ENCODE measurements at regions not wholly inside any gene's neighbourhood (a gene's known extent, or its start where the extent isn't known, plus 50 kb on each side); places are given as distances from the start of the nearest gene placed in this dataset.

GRCh38 chr10:113480081-113480360 lies 72.8 kb upstream of the HABP2 start:
- TF ChIP-seq EZH2 (IDR thresholded peaks at IDR 0.05; ENCODE audit: borderline replicate concordance, low read depth, low read length, poor library complexity, severe bottlenecking) (no peak), CTCF (conservative IDR thresholded peaks at IDR 0.05; ENCODE audit: low read depth, low read length) (no peak)
- Histone ChIP-seq H3K9me3 (ENCODE audit: low read depth, low read length, poor library complexity, severe bottlenecking) (peaks cover 15% of the 10 kb centered on the region), H3K4me3 (ENCODE audit: low read depth, low read length, poor library complexity, severe bottlenecking) (no peak overlapping the region), H3K36me3 (ENCODE audit: insufficient read depth, low read length, poor library complexity, severe bottlenecking) (no peaks in the 10 kb centered on the region), H3K27ac (ENCODE audit: low read depth, low read length, poor library complexity, severe bottlenecking) (no peak overlapping the region), H3K4me1 (ENCODE audit: insufficient read depth, low read length, poor library complexity, severe bottlenecking) (no peaks in the 10 kb centered on the region), H3K27me3 (replicated peaks; ENCODE audit: insufficient read depth, low read depth, low read length, poor library complexity) (peaks cover 4% of the 10 kb centered on the region)
- intact Hi-C loops (cut with micrococcal nuclease; ENCODE audit: unreplicated experiment): no loop called here
- ChIA-PET POLR2A (ENCODE audit: low non-redundant PET) (no interaction called here), CTCF (no interaction called here)
- BruUV-seq (replicated peaks): no TSS peak
- DNase-seq (ENCODE audit: low spot score): no peak

DNA sequence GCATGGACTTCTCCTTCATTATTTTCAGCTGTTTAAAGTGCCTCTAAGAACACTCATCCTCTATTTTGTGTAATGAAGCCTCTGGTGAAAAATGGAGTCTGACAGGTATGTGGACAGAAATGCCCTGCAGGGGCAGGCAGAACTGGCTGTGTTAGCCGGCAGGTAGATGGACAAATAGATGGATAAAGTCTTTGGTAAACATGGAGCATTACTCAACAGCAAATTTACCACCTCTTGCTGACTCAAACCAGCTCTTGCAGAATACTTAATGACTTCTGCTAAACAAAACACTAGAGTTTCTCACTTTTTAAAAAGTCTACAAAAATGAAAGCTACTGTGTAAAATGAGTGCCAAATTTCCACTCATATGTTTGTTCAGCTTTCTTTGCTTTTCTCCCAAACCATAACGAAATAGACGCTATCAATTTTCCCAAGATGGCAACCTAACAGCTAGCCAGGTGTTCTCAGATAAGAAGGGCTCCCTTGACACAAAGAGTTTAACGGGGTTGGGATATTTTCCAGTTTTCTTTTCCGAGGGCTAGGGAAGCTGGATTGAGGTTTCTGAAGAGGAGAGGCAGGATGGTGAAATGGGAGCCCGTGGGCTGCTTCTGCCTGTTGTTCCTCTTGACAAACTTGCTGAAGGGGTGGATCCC lies 71.9 kb upstream of the HABP2 start:
- ChIA-PET CTCF (no interaction called here), POLR2A (ENCODE audit: low non-redundant PET) (no interaction called here)
- no TSS peak for BruUV-seq (replicated peaks)

DNA sequence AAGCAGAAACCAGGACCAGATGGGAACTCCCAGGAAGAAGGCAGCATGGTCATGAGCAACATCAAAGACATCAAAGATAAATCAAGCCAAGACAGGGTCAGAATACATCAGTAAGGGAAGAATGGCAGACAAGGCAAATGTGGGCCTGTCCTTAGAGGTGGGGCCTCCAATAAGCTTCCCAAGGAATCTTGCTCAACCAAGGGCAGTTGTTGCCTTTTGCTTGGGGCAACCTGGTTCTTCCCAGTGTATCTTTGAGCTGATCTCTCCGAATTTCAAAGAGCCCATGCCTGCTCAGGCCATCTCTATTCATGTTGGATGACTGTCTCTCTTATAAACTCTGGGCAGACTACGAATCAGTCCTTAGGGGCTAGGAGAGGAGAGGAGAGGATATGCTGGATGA lies 68.4 kb upstream of the HABP2 start:
- Histone ChIP-seq H3K9me3 (ENCODE audit: low read depth, low read length, poor library complexity, severe bottlenecking) (peaks cover 14% of the 10 kb centered on the region), H3K27ac (ENCODE audit: low read depth, low read length, poor library complexity, severe bottlenecking) (no peak overlapping the region), H3K36me3 (ENCODE audit: insufficient read depth, low read length, poor library complexity, severe bottlenecking) (no peaks in the 10 kb centered on the region), H3K4me3 (ENCODE audit: low read depth, low read length, poor library complexity, severe bottlenecking) (no peak overlapping the region), H3K4me1 (ENCODE audit: insufficient read depth, low read length, poor library complexity, severe bottlenecking) (no peaks in the 10 kb centered on the region), H3K27me3 (replicated peaks; ENCODE audit: insufficient read depth, low read depth, low read length, poor library complexity) (peaks cover 4% of the 10 kb centered on the region)
- ChIA-PET CTCF (no interaction called here), POLR2A (ENCODE audit: low non-redundant PET) (no interaction called here)
- intact Hi-C loops (cut with micrococcal nuclease; ENCODE audit: unreplicated experiment): no loop called here
- TF ChIP-seq EZH2 (IDR thresholded peaks at IDR 0.05; ENCODE audit: borderline replicate concordance, low read depth, low read length, poor library complexity, severe bottlenecking) (no peak), CTCF (conservative IDR thresholded peaks at IDR 0.05; ENCODE audit: low read depth, low read length) (no peak)
- no TSS peak for BruUV-seq (replicated peaks)
- no peak for DNase-seq (ENCODE audit: low spot score)

More for the DNA sequence above, 71.9 kb upstream of the HABP2 start:
- peaks cover 15% of the 10 kb centered on the region for H3K9me3 ChIP-seq (ENCODE audit: low read depth, low read length, poor library complexity, severe bottlenecking)
- H3K4me1 ChIP-seq (ENCODE audit: insufficient read depth, low read length, poor library complexity, severe bottlenecking): no peaks in the 10 kb centered on the region
- intact Hi-C loops (cut with micrococcal nuclease; ENCODE audit: unreplicated experiment): no loop called here
- no peak for DNase-seq (ENCODE audit: low spot score)
- TF ChIP-seq CTCF (conservative IDR thresholded peaks at IDR 0.05; ENCODE audit: low read depth, low read length) (no peak), EZH2 (IDR thresholded peaks at IDR 0.05; ENCODE audit: borderline replicate concordance, low read depth, low read length, poor library complexity, severe bottlenecking) (no peak)
- H3K27ac ChIP-seq (ENCODE audit: low read depth, low read length, poor library complexity, severe bottlenecking): no peak overlapping the region
- peaks cover 4% of the 10 kb centered on the region for H3K27me3 ChIP-seq (replicated peaks; ENCODE audit: insufficient read depth, low read depth, low read length, poor library complexity)
- no peaks in the 10 kb centered on the region for H3K36me3 ChIP-seq (ENCODE audit: insufficient read depth, low read length, poor library complexity, severe bottlenecking)
- H3K4me3 ChIP-seq (ENCODE audit: low read depth, low read length, poor library complexity, severe bottlenecking): no peak overlapping the region
